Motor neuron (in vitro differentiated cells): ENCODE measurements at regions not wholly inside any gene's neighbourhood (a gene's known extent, or its start where the extent isn't known, plus 50 kb on each side); places are given as distances from the start of the nearest gene placed in this dataset.
"Not testable (repeated sequence)": the region's sequence is repeated elsewhere in the genome, so short reads cannot be mapped to it uniquely, and the experiment has no call there.

ENCODE experiments used
- ATAC-seq, 8 experiments: fragments of 200-7000 bp; cut with Tn5 transposase; replicated peaks in 6 of 8; 2 replicates each; pipeline ENCODE4 v1.8.0; 2021; ENCODE audit warnings: mild to moderate bottlenecking in 8 of 8, moderate library complexity in 8 of 8
- H3K27ac ChIP-seq, 2 donors: fragments of 250-450 bp; sonication (Bioruptor Pico); 2 replicates each; pipeline ENCODE4 v1.9.0; 2021; ENCODE audit warnings: antibody characterized with exemption in 2 of 2, mild to moderate bottlenecking in 2 of 2, moderate library complexity in 1 of 2
- H3K4me1 ChIP-seq, 2 donors: fragments of 250-450 bp; sonication (Bioruptor Pico); replicated peaks in 1 of 2; 2 replicates each; pipeline ENCODE4 v1.6.1; 2021; ENCODE audit warnings: antibody characterized with exemption in 2 of 2, mild to moderate bottlenecking in 2 of 2, moderate library complexity in 1 of 2
- H3K4me3 ChIP-seq, 5 donors: fragments of 250-450 bp; sonication (Bioruptor Pico); 2 replicates each; pipeline ENCODE4 v1.9.0; 2021; ENCODE audit warnings: antibody characterized with exemption in 5 of 5, mild to moderate bottlenecking in 5 of 5, moderate library complexity in 4 of 5
- WGBS, 10 experiments: fragments of 450-650 bp; shearing (Covaris generic); methylation state at CpG; one replicate each; pipeline ENCODE4 v1.0.0; 2022; 5-methylcytosine and 5-hydroxymethylcytosine counted together
- in situ Hi-C, 9 experiments: fragments of 400-800 bp; cut with MboI; loops; one replicate each; pipeline ENCODE4 v1.15.0; 2021; ENCODE audit warnings: low sequenced_read_pairs in 9 of 9, low pct_unique_long_range_greater_than_20kb in 2 of 9; ENCODE audit not compliant: unreplicated experiment in 9 of 9

GRCh38 chr2:7878266-7878665 lies 803.6 kb upstream of the ID2 start:
- H3K4me3 ChIP-seq, H3K27ac ChIP-seq, in situ Hi-C loops, ATAC-seq: not testable (repeated sequence)
- H3K4me1 ChIP-seq = peaks cover 8 to 22% of the 10 kb centered on the region in 2 donors
- whole genome bisulfite sequencing, 10 experiments = 100% methylated on average over 2 of the region's 12 CpGs; no CpG with 5 or more reads in 8 of the 10 experiments

GRCh38 chr2:7878786-7879482 lies 802.9 kb upstream of the ID2 start:
- ATAC-seq = peak in 7 of 8 experiments; percentile 19 to 83 (median 44)
- in situ Hi-C loops = no loop called here
- Histone ChIP-seq H3K4me1 (peaks cover 8 to 22% of the 10 kb centered on the region in 2 donors), H3K27ac (no peak overlapping the region), H3K4me3 (no peak overlapping the region)
- WGBS, 10 experiments = 26 to 100% (median 63%) methylated on average over 2 to 9 of the region's 12 CpGs; no CpG with 5 or more reads in 1 of the 10 experiments

- Histone ChIP-seq H3K4me1 (peaks cover 8 to 22% of the 10 kb centered on the region in 2 donors), H3K27ac (no peak overlapping the region), H3K4me3 (no peak overlapping the region)
- WGBS, 10 experiments = 50 to 100% (median 83%) methylated on average over 1 of the region's 1 CpG; no CpG with 5 or more reads in 5 of the 10 experiments
- in situ Hi-C loops = no loop called here
- ATAC-seq = peak in 1 of 8 experiments; percentile 34
These were observed 802.4 kb upstream of the ID2 start for GRCh38 chr2:7879483-7879835.

GRCh38 chr2:7880126-7880525 lies 801.7 kb upstream of the ID2 start:
- peaks cover 8 to 22% of the 10 kb centered on the region in 2 donors for H3K4me1 ChIP-seq
- no peak overlapping the region for H3K4me3 ChIP-seq
- H3K27ac ChIP-seq = no peak overlapping the region
- 67 to 100% (median 85%) methylated on average over 1 to 2 of the region's 2 CpGs; no CpG with 5 or more reads in 3 of the 10 experiments for WGBS, 10 experiments
- peak in 3 of 8 experiments; percentile 38 to 46 (median 44) for ATAC-seq
- in situ Hi-C loops = no loop called here

- 11 to 100% (median 81%) methylated on average over 1 to 2 of the region's 2 CpGs; no CpG with 5 or more reads in 1 of the 10 experiments for WGBS, 10 experiments
- no peak overlapping the region for H3K27ac ChIP-seq
- ATAC-seq = no peak
- H3K4me3 ChIP-seq = no peak overlapping the region
- H3K4me1 ChIP-seq = peaks cover 8 to 22% of the 10 kb centered on the region in 2 donors
- in situ Hi-C loops = no loop called here
These were observed 801.3 kb upstream of the ID2 start for GRCh38 chr2:7880566-7880965.

GRCh38 chr2:7881063-7881462 lies 800.8 kb upstream of the ID2 start:
- WGBS, 10 experiments = 28 to 92% (median 56%) methylated on average over 2 to 4 of the region's 5 CpGs
- ATAC-seq = no peak
- no peak overlapping the region for H3K4me3 ChIP-seq
- H3K27ac ChIP-seq = no peak overlapping the region
- peaks cover 8 to 22% of the 10 kb centered on the region in 2 donors for H3K4me1 ChIP-seq
- in situ Hi-C loops = no loop called here

GRCh38 chr2:7881466-7881865 lies 800.4 kb upstream of the ID2 start:
- 26 to 100% (median 70%) methylated on average over 1 to 4 of the region's 4 CpGs; no CpG with 5 or more reads in 1 of the 10 experiments for WGBS, 10 experiments
- in situ Hi-C loops = no loop called here
- ATAC-seq = no peak
- no peak overlapping the region for H3K4me3 ChIP-seq
- H3K4me1 ChIP-seq = peaks cover 8 to 22% of the 10 kb centered on the region in 2 donors
- H3K27ac ChIP-seq = no peak overlapping the region

- no peak overlapping the region for H3K4me3 ChIP-seq
- no peak overlapping the region for H3K27ac ChIP-seq
- ATAC-seq = no peak
- peaks cover 8 to 22% of the 10 kb centered on the region in 2 donors for H3K4me1 ChIP-seq
- in situ Hi-C loops = no loop called here
These were observed 799.6 kb upstream of the ID2 start for GRCh38 chr2:7882296-7882695.

GRCh38 chr2:7884338-7884737 lies 797.5 kb upstream of the ID2 start:
- Histone ChIP-seq H3K27ac (no peak overlapping the region), H3K4me3 (no peak overlapping the region), H3K4me1 (peaks cover 3 to 16% of the 10 kb centered on the region in 2 donors)
- in situ Hi-C loops = no loop called here
- no peak for ATAC-seq
- 74 to 94% (median 86%) methylated on average over 1 to 3 of the region's 4 CpGs; no CpG with 5 or more reads in 2 of the 10 experiments for WGBS, 10 experiments

GRCh38 chr2:7886666-7887065 lies 795.2 kb upstream of the ID2 start:
- no peaks in the 10 kb centered on the region for H3K4me1 ChIP-seq
- no peak overlapping the region for H3K27ac ChIP-seq
- 50 to 100% (median 87%) methylated on average over 1 to 2 of the region's 2 CpGs; no CpG with 5 or more reads in 4 of the 10 experiments for WGBS, 10 experiments
- no peak overlapping the region for H3K4me3 ChIP-seq
- in situ Hi-C loops = no loop called here
- peak in 1 of 8 experiments; percentile 63 for ATAC-seq

- Histone ChIP-seq H3K4me1 (no peaks in the 10 kb centered on the region), H3K27ac (no peak overlapping the region), H3K4me3 (no peak overlapping the region)
- ATAC-seq = peak in 3 of 8 experiments; percentile 51 to 89 (median 79)
- 10 to 100% (median 66%) methylated on average over 1 to 7 of the region's 7 CpGs; no CpG with 5 or more reads in 2 of the 10 experiments for WGBS, 10 experiments
- in situ Hi-C loops = no loop called here
These were observed 794.4 kb upstream of the ID2 start for GRCh38 chr2:7887441-7887840.

- in situ Hi-C loops = no loop called here
- ATAC-seq = no peak
- Histone ChIP-seq H3K4me1 (no peaks in the 10 kb centered on the region), H3K27ac (no peak overlapping the region), H3K4me3 (no peak overlapping the region)
- WGBS, 10 experiments = 6 to 100% (median 65%) methylated on average over 1 to 4 of the region's 4 CpGs
These were observed 793.0 kb upstream of the ID2 start for GRCh38 chr2:7888876-7889275.

- Histone ChIP-seq H3K27ac (no peak overlapping the region), H3K4me3 (no peak overlapping the region), H3K4me1 (no peaks in the 10 kb centered on the region)
- ATAC-seq = no peak
- in situ Hi-C loops = no loop called here
- 20 to 80% (median 33%) methylated on average over 1 to 2 of the region's 2 CpGs; no CpG with 5 or more reads in 1 of the 10 experiments for WGBS, 10 experiments
These were observed 790.5 kb upstream of the ID2 start for GRCh38 chr2:7891312-7891711.

GRCh38 chr2:7895289-7895688 lies 786.6 kb upstream of the ID2 start:
- in situ Hi-C loops = no loop called here
- 36 to 100% (median 69%) methylated on average over 1 to 3 of the region's 3 CpGs; no CpG with 5 or more reads in 2 of the 10 experiments for WGBS, 10 experiments
- no peak overlapping the region for H3K4me3 ChIP-seq
- peak in 2 of 8 experiments; percentile 88 to 94 for ATAC-seq
- peaks cover 0 to 5% of the 10 kb centered on the region in 2 donors for H3K4me1 ChIP-seq
- no peak overlapping the region for H3K27ac ChIP-seq
